ENCODE measurements at regions not wholly inside any gene's neighbourhood (a gene's known extent, or its start where the extent isn't known, plus 50 kb on each side); places are given as distances from the start of the nearest gene placed in this dataset.

DNA sequence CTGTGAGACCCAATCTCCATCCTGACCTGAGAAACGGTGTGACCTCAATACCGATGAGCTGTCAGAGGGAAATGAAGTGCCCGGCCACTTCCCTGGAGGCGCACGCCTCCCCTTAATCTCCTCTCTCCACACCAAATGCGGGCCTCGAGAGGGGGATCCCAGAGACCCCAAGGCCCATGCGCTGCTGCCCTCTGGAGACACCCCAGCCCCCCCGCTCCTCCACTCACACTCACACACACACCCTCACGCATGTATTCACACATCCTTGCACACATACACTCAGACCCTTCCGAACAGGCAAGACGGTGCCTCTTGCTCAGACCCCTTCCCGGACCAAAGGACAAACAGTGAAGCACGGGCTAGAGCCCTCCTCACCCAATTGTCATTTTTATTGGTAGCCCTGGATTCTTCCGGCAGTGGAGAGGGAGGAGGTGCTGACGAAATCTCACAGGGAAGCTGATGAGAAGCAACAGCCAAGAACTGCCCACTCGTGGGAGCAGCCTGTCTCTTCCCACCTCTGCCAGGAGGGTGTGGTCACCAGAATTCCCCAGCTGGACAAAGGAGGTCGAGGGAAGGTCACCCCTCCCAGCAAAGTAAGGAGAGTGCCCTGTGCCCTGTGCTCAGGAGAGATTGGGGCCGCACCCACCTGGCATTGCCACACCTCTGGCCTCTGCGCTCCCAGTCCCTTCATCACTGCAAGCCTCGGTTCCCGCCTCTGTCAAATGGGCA is 136.0 kb upstream of the TNRC6C start:
- TF ChIP-seq PREB (CRISPR knock-in tag; IDR thresholded peaks at IDR 0.05; ENCODE audit: borderline replicate concordance) (no peak), EMX1 (CRISPR knock-in tag; IDR thresholded peaks at IDR 0.05) (no peak), TEAD4 (CRISPR knock-in tag; IDR thresholded peaks at IDR 0.05) (no peak), CBFB (CRISPR knock-in tag; IDR thresholded peaks at IDR 0.05; ENCODE audit: low read depth) (no peak), TCF7 (CRISPR knock-in tag; IDR thresholded peaks at IDR 0.05; ENCODE audit: low read depth) (no peak), TP53 (CRISPR knock-in tag; IDR thresholded peaks at IDR 0.05) (no peak), NFYB (CRISPR knock-in tag; conservative IDR thresholded peaks at IDR 0.05; ENCODE audit: low read depth) (no peak), ATF3 (CRISPR knock-in tag; conservative IDR thresholded peaks at IDR 0.05) (no peak), SMAD4 (CRISPR knock-in tag; IDR thresholded peaks at IDR 0.05) (no peak), E2F5 (CRISPR knock-in tag; IDR thresholded peaks at IDR 0.05) (no peak)
- TF ChIP-seq, protein P1, sequence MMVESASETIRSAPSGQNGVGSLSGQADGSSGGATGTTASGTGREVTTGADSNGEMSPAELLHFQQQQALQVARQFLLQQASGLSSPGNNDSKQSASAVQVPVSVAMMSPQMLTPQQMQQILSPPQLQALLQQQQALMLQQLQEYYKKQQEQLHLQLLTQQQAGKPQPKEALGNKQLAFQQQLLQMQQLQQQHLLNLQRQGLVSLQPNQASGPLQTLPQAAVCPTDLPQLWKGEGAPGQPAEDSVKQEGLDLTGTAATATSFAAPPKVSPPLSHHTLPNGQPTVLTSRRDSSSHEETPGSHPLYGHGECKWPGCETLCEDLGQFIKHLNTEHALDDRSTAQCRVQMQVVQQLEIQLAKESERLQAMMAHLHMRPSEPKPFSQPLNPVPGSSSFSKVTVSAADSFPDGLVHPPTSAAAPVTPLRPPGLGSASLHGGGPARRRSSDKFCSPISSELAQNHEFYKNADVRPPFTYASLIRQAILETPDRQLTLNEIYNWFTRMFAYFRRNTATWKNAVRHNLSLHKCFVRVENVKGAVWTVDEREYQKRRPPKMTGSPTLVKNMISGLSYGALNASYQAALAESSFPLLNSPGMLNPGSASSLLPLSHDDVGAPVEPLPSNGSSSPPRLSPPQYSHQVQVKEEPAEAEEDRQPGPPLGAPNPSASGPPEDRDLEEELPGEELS (CRISPR knock-in tag; IDR thresholded peaks at IDR 0.05): no peak
- TF ChIP-seq, protein P2, sequence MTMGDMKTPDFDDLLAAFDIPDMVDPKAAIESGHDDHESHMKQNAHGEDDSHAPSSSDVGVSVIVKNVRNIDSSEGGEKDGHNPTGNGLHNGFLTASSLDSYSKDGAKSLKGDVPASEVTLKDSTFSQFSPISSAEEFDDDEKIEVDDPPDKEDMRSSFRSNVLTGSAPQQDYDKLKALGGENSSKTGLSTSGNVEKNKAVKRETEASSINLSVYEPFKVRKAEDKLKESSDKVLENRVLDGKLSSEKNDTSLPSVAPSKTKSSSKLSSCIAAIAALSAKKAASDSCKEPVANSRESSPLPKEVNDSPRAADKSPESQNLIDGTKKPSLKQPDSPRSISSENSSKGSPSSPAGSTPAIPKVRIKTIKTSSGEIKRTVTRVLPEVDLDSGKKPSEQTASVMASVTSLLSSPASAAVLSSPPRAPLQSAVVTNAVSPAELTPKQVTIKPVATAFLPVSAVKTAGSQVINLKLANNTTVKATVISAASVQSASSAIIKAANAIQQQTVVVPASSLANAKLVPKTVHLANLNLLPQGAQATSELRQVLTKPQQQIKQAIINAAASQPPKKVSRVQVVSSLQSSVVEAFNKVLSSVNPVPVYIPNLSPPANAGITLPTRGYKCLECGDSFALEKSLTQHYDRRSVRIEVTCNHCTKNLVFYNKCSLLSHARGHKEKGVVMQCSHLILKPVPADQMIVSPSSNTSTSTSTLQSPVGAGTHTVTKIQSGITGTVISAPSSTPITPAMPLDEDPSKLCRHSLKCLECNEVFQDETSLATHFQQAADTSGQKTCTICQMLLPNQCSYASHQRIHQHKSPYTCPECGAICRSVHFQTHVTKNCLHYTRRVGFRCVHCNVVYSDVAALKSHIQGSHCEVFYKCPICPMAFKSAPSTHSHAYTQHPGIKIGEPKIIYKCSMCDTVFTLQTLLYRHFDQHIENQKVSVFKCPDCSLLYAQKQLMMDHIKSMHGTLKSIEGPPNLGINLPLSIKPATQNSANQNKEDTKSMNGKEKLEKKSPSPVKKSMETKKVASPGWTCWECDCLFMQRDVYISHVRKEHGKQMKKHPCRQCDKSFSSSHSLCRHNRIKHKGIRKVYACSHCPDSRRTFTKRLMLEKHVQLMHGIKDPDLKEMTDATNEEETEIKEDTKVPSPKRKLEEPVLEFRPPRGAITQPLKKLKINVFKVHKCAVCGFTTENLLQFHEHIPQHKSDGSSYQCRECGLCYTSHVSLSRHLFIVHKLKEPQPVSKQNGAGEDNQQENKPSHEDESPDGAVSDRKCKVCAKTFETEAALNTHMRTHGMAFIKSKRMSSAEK (CRISPR knock-in tag; IDR thresholded peaks at IDR 0.05; ENCODE audit: borderline replicate concordance): no peak
- Mint-ChIP-seq H3K4me3 (no peak overlapping the region), H3K9me3 (peaks cover 4% of the 10 kb centered on the region; the same call in 1 of the 2 replicates), H3K27ac (no peak overlapping the region), H3K27me3 (ENCODE audit: low read depth) (peaks cover 3% of the 10 kb centered on the region), H3K36me3 (no peaks in the 10 kb centered on the region), H3K4me1 (peaks cover 47% of the 10 kb centered on the region)
- ChIA-PET CTCF (no interaction called here), POLR2A (no interaction called here)
- DNase-seq (ENCODE audit: low spot score): no peak
- ATAC-seq: no peak

DNA sequence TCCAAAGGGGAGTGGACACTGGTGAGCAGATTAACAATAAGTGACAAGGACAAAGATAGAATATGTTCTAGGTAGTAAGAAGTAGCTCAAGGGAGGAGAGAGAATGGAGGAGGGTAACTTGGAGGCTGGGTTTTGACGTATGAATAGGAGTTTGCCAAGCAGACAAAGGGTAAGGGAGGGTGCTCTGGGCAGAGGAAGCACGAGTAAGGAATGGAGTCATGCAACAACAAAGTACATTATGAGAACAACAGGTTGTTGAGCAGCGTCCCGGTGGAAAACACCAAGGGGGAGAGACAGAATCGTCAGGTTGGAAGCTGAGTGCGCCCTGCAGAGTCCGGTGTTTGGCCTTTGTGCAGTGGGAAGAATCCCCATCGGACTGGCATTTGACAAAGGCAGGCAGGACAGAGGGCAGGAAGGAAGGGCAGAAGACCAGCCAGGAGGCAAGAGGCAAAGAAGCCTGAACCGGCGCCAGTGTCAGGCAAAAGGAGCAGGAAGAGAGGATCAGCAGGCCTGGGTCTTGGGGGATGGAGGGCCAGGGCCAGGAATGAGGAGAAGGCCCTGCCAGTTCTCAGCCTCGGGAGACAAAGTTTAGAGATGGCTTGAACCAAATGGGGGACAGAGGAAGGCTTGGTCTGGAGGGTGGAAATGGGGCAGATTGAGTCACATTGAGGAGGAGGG is 134.3 kb upstream of the TNRC6C start:
- TF ChIP-seq ATF1 (CRISPR knock-in tag; IDR thresholded peaks at IDR 0.05) (no peak), MYBL2 (CRISPR knock-in tag; IDR thresholded peaks at IDR 0.05) (no peak), ZBTB21 (CRISPR knock-in tag; IDR thresholded peaks at IDR 0.05; ENCODE audit: borderline replicate concordance) (no peak), FOXJ3 (CRISPR knock-in tag; IDR thresholded peaks at IDR 0.05; ENCODE audit: borderline replicate concordance) (no peak), PREB (CRISPR knock-in tag; IDR thresholded peaks at IDR 0.05; ENCODE audit: borderline replicate concordance) (no peak)
- TF ChIP-seq, protein P3, sequence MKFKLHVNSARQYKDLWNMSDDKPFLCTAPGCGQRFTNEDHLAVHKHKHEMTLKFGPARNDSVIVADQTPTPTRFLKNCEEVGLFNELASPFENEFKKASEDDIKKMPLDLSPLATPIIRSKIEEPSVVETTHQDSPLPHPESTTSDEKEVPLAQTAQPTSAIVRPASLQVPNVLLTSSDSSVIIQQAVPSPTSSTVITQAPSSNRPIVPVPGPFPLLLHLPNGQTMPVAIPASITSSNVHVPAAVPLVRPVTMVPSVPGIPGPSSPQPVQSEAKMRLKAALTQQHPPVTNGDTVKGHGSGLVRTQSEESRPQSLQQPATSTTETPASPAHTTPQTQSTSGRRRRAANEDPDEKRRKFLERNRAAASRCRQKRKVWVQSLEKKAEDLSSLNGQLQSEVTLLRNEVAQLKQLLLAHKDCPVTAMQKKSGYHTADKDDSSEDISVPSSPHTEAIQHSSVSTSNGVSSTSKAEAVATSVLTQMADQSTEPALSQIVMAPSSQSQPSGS (CRISPR knock-in tag; IDR thresholded peaks at IDR 0.05; ENCODE audit: borderline replicate concordance, low read depth): no peak
- ChIA-PET CTCF (no interaction called here), POLR2A (no interaction called here)
- H3K27ac Mint-ChIP-seq: no peak overlapping the region
- H3K36me3 Mint-ChIP-seq: no peaks in the 10 kb centered on the region
- DNase-seq (ENCODE audit: low spot score) (no peak), ATAC-seq (no peak)
- H3K4me1 Mint-ChIP-seq: peaks cover 49% of the 10 kb centered on the region
- no peak overlapping the region for H3K4me3 Mint-ChIP-seq
- peaks cover 3% of the 10 kb centered on the region for H3K27me3 Mint-ChIP-seq (ENCODE audit: low read depth)
- H3K9me3 Mint-ChIP-seq: no peaks in the 10 kb centered on the region

Data from WTC11 (cell line).